HepG2 (cell line): ENCODE measurements at regions not wholly inside any gene's neighbourhood (a gene's known extent, or its start where the extent isn't known, plus 50 kb on each side); places are given as distances from the start of the nearest gene placed in this dataset.

Source experiments
- KDM5B ChIP-seq: sonication (generic); formaldehyde crosslinking; IDR thresholded peaks from 2 replicates; pipeline ENCODE4 v1.4.0; 2020; ENCODE audit warnings: missing genetic modification reagents, mild to moderate bottlenecking, borderline replicate concordance
- PRDM10 ChIP-seq: sonication (generic); formaldehyde crosslinking; IDR thresholded peaks from 2 replicates; pipeline ENCODE4 v1.4.0; 2020; ENCODE audit warnings: low read depth, missing genetic modification reagents
- TF ChIP-seq, protein P1 (sequence below): sonication (generic); formaldehyde crosslinking; IDR thresholded peaks from 2 replicates; pipeline ENCODE4 v1.9.0; 2021; ENCODE audit warnings: mild to moderate bottlenecking, missing genetic modification reagents
- TF ChIP-seq, protein P2 (sequence below): sonication (generic); formaldehyde crosslinking; IDR thresholded peaks from 2 replicates; pipeline ENCODE4 v1.4.0; 2020; ENCODE audit warnings: missing genetic modification reagents
- TF ChIP-seq, protein P3 (sequence below): sonication (generic); formaldehyde crosslinking; IDR thresholded peaks from 2 replicates; pipeline ENCODE4 v1.8.0; 2023; ENCODE audit warnings: mild to moderate bottlenecking, missing genetic modification reagents
- TF ChIP-seq, protein P4 (sequence below): sonication (generic); formaldehyde crosslinking; IDR thresholded peaks from 2 replicates; pipeline ENCODE4 v1.5.0; 2020; ENCODE audit warnings: mild to moderate bottlenecking, missing genetic modification reagents, moderate library complexity
- TF ChIP-seq, protein P5 (sequence below): sonication (generic); formaldehyde crosslinking; IDR thresholded peaks from 2 replicates; pipeline ENCODE4 v1.5.1; 2020; ENCODE audit warnings: missing genetic modification reagents, mild to moderate bottlenecking, borderline replicate concordance

- TF ChIP-seq, protein P1, sequence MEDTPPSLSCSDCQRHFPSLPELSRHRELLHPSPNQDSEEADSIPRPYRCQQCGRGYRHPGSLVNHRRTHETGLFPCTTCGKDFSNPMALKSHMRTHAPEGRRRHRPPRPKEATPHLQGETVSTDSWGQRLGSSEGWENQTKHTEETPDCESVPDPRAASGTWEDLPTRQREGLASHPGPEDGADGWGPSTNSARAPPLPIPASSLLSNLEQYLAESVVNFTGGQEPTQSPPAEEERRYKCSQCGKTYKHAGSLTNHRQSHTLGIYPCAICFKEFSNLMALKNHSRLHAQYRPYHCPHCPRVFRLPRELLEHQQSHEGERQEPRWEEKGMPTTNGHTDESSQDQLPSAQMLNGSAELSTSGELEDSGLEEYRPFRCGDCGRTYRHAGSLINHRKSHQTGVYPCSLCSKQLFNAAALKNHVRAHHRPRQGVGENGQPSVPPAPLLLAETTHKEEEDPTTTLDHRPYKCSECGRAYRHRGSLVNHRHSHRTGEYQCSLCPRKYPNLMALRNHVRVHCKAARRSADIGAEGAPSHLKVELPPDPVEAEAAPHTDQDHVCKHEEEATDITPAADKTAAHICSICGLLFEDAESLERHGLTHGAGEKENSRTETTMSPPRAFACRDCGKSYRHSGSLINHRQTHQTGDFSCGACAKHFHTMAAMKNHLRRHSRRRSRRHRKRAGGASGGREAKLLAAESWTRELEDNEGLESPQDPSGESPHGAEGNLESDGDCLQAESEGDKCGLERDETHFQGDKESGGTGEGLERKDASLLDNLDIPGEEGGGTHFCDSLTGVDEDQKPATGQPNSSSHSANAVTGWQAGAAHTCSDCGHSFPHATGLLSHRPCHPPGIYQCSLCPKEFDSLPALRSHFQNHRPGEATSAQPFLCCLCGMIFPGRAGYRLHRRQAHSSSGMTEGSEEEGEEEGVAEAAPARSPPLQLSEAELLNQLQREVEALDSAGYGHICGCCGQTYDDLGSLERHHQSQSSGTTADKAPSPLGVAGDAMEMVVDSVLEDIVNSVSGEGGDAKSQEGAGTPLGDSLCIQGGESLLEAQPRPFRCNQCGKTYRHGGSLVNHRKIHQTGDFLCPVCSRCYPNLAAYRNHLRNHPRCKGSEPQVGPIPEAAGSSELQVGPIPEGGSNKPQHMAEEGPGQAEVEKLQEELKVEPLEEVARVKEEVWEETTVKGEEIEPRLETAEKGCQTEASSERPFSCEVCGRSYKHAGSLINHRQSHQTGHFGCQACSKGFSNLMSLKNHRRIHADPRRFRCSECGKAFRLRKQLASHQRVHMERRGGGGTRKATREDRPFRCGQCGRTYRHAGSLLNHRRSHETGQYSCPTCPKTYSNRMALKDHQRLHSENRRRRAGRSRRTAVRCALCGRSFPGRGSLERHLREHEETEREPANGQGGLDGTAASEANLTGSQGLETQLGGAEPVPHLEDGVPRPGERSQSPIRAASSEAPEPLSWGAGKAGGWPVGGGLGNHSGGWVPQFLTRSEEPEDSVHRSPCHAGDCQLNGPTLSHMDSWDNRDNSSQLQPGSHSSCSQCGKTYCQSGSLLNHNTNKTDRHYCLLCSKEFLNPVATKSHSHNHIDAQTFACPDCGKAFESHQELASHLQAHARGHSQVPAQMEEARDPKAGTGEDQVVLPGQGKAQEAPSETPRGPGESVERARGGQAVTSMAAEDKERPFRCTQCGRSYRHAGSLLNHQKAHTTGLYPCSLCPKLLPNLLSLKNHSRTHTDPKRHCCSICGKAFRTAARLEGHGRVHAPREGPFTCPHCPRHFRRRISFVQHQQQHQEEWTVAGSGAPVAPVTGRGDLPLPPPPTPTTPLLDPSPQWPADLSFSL (CRISPR knock-in tag) = peak; percentile 93
- TF ChIP-seq, protein P2, sequence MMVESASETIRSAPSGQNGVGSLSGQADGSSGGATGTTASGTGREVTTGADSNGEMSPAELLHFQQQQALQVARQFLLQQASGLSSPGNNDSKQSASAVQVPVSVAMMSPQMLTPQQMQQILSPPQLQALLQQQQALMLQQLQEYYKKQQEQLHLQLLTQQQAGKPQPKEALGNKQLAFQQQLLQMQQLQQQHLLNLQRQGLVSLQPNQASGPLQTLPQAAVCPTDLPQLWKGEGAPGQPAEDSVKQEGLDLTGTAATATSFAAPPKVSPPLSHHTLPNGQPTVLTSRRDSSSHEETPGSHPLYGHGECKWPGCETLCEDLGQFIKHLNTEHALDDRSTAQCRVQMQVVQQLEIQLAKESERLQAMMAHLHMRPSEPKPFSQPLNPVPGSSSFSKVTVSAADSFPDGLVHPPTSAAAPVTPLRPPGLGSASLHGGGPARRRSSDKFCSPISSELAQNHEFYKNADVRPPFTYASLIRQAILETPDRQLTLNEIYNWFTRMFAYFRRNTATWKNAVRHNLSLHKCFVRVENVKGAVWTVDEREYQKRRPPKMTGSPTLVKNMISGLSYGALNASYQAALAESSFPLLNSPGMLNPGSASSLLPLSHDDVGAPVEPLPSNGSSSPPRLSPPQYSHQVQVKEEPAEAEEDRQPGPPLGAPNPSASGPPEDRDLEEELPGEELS (CRISPR knock-in tag) = peak; percentile 52; the same call in 1 of the 2 replicates
- TF ChIP-seq, protein P3, sequence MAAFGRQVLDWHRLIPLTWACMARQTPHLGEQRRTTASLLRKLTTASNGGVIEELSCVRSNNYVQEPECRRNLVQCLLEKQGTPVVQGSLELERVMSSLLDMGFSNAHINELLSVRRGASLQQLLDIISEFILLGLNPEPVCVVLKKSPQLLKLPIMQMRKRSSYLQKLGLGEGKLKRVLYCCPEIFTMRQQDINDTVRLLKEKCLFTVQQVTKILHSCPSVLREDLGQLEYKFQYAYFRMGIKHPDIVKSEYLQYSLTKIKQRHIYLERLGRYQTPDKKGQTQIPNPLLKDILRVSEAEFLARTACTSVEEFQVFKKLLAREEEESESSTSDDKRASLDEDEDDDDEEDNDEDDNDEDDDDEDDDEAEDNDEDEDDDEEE (CRISPR knock-in tag) = peak; percentile 67; the same call in 1 of the 2 replicates
- TF ChIP-seq PRDM10 (CRISPR knock-in tag) = peak; percentile 63; the same call in 1 of the 2 replicates
- TF ChIP-seq KDM5B = peak; percentile 57; the same call in 1 of the 2 replicates
- TF ChIP-seq, protein P4, sequence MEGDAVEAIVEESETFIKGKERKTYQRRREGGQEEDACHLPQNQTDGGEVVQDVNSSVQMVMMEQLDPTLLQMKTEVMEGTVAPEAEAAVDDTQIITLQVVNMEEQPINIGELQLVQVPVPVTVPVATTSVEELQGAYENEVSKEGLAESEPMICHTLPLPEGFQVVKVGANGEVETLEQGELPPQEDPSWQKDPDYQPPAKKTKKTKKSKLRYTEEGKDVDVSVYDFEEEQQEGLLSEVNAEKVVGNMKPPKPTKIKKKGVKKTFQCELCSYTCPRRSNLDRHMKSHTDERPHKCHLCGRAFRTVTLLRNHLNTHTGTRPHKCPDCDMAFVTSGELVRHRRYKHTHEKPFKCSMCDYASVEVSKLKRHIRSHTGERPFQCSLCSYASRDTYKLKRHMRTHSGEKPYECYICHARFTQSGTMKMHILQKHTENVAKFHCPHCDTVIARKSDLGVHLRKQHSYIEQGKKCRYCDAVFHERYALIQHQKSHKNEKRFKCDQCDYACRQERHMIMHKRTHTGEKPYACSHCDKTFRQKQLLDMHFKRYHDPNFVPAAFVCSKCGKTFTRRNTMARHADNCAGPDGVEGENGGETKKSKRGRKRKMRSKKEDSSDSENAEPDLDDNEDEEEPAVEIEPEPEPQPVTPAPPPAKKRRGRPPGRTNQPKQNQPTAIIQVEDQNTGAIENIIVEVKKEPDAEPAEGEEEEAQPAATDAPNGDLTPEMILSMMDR (CRISPR knock-in tag) = 0 out of 2 replicates have a peak, but pooled peaks have one; percentile 7
- TF ChIP-seq, protein P5, sequence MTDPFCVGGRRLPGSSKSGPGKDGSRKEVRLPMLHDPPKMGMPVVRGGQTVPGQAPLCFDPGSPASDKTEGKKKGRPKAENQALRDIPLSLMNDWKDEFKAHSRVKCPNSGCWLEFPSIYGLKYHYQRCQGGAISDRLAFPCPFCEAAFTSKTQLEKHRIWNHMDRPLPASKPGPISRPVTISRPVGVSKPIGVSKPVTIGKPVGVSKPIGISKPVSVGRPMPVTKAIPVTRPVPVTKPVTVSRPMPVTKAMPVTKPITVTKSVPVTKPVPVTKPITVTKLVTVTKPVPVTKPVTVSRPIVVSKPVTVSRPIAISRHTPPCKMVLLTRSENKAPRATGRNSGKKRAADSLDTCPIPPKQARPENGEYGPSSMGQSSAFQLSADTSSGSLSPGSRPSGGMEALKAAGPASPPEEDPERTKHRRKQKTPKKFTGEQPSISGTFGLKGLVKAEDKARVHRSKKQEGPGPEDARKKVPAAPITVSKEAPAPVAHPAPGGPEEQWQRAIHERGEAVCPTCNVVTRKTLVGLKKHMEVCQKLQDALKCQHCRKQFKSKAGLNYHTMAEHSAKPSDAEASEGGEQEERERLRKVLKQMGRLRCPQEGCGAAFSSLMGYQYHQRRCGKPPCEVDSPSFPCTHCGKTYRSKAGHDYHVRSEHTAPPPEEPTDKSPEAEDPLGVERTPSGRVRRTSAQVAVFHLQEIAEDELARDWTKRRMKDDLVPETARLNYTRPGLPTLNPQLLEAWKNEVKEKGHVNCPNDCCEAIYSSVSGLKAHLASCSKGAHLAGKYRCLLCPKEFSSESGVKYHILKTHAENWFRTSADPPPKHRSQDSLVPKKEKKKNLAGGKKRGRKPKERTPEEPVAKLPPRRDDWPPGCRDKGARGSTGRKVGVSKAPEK (CRISPR knock-in tag) = 0 out of 2 replicates have a peak, but pooled peaks have one; percentile 45
These were observed 87.5 kb upstream of the RHOU start (continued) for GRCh38 chr1:228647523-228648444.
